Activated gamma-delta T cell treated with anti-CD3 and anti-CD28 coated beads, Interleukin-2, amount 50 U/mL, for 16 hours (primary cell): ENCODE measurements at regions not wholly inside any gene's neighbourhood (a gene's known extent, or its start where the extent isn't known, plus 50 kb on each side); places are given as distances from the start of the nearest gene placed in this dataset.
"Not testable (repeated sequence)": the region's sequence is repeated elsewhere in the genome, so short reads cannot be mapped to it uniquely, and the experiment has no call there.

Source experiments
- DNase-seq: peaks from one replicate; pipeline ENCODE4 v3.0.0-alpha.2; 2020; ENCODE audit warnings: low read depth

- not testable (repeated sequence) for DNase-seq
Measured at GRCh38 chr3:125810010-125810409, 159.0 kb upstream of the ROPN1B start.

DNA sequence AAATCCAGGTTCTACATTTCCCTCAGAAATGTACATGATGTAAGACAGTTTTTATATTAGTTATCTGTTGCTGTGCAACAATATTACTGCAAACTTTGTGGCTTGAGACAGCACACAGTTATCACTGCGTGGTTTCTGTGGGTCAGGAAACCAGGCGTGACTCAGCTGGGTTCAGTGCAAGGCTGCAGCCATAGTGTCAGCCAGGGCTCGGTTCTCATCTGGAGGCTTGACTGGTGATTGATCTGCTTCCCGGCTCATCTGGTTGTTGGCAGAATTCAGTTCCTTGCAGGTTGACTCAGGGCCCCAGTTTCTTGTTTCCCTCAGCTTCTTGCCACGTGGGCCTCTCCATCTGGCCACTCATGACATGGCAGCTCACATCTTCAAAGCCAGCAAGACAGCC is 146.8 kb upstream of the ROPN1B start:
- DNase-seq, result not testable (repeated sequence)

GRCh38 chr3:125831005-125831750 is 137.8 kb upstream of the ROPN1B start:
- DNase-seq, result not testable (repeated sequence)

GRCh38 chr3:125835562-125835961 is 133.4 kb upstream of the ROPN1B start:
- not testable (repeated sequence) for DNase-seq

GRCh38 chr3:125836011-125836551 is 132.9 kb upstream of the ROPN1B start:
- not testable (repeated sequence) for DNase-seq

- not testable (repeated sequence) for DNase-seq
Measured at GRCh38 chr3:125836786-125837185, 132.2 kb upstream of the ROPN1B start.

GRCh38 chr3:125838857-125839256 is 130.1 kb upstream of the ROPN1B start:
- not testable (repeated sequence) for DNase-seq

DNA sequence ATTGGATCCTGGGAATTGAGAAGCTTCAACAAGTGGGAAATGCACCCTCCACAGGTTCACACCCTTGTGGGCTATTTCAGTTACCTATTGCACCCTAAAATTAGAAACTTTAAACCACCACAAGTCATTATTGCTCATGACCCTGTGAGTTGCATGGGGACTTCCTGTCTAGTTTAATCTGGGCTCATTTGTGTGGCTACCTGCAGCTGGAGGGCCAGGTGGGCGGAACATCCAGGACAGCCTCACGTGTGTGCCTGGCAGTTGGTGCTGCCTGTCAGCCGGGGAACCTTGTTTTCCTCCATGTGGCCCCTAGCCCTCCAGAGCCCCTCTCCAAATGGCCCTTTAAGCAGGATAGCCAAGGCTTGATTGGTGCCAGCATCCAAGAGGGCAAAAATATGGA is 128.5 kb upstream of the ROPN1B start:
- not testable (repeated sequence) for DNase-seq

GRCh38 chr3:125847966-125848365 is 121.0 kb upstream of the ROPN1B start:
- DNase-seq, result not testable (repeated sequence)

DNA sequence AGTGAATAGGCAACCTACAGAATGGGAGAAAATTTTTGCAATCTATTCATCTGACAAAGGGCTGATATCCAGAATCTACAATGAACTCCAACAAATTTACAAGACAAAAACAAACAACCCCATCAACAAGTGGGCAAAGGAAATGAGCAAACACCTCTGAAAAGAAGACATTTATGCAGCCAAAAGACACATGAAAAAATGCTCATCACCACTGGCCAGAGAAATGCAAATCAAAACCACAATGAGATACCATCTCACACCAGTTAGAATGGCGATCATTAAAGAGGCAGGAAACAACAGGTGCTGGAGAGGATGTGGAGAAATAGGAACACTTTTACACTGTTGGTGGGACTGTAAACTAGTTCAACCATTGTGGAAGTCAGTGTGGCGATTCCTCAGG is 114.0 kb upstream of the ROPN1B start:
- not testable (repeated sequence) for DNase-seq

- DNase-seq, result not testable (repeated sequence)
Measured at GRCh38 chr3:125860547-125860946, 108.4 kb upstream of the ROPN1B start.

DNA sequence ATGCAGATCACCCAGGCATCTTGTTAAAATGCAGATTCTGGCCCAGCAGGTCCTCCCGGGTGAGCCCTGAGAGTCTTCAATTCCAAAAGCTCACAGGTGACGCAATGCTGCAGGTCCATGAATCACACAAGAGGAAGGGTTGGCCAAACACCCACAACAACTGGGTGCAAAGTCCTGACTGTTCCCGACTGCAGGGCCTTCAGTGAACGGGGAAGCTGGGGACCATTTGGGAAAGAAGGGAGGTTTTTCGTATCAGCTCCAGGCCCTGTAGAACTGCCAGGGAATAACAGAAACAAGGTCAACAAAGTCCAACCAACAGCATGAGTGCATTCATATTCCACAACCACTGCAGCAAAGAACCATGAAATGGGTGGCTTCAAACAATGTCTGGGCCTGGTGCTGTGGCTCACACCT is 106.1 kb upstream of the ROPN1B start:
- not testable (repeated sequence) for DNase-seq

GRCh38 chr3:125864532-125864931 is 104.4 kb upstream of the ROPN1B start:
- not testable (repeated sequence) for DNase-seq

- DNase-seq, result not testable (repeated sequence)
Measured at GRCh38 chr3:125886006-125886405, 83.0 kb upstream of the ROPN1B start.

DNA sequence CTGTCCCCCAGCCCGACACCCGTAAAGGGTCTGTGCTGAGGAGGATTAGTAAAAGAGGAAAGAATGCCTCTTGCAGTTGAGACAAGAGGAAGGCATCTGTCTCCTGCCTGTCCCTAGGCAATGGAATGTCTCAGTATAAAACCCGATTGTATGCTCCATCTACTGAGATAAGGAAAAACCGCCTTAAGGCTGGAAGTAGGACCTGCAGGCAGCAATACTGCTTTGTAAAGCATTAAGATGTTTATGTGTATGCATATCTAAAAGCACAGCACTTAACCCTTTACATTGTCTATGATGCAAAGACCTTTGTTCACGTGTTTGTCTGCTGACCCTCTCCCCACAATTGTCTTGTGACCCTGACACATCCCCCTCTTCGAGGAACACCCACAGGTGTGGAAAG is 69.8 kb upstream of the ROPN1B start:
- not testable (repeated sequence) for DNase-seq

GRCh38 chr3:125901473-125901872 is 67.5 kb upstream of the ROPN1B start:
- DNase-seq, result not testable (repeated sequence)

GRCh38 chr3:125903780-125904455 is 65.1 kb upstream of the ROPN1B start:
- not testable (repeated sequence) for DNase-seq

DNA sequence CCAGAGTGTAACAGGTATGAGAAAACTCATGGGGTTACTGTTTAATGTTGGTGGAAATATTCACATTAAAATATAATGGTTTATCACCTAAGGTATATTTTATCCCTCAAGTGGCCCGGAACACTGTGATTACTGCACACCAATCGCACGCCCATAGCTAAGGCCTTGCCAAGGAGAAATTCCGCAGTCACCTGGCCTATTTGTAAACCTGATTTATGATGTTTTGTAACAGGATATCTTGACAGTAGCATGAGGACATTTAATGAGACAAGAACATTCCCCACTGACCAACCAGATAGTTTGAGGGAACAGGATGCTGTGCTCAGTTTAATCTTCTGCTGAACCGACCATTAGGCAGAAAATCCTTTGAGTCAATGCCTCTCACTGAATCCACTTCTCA is 61.7 kb upstream of the ROPN1B start:
- not testable (repeated sequence) for DNase-seq

- not testable (repeated sequence) for DNase-seq
Measured at GRCh38 chr3:125910851-125911250, 58.1 kb upstream of the ROPN1B start.

DNA sequence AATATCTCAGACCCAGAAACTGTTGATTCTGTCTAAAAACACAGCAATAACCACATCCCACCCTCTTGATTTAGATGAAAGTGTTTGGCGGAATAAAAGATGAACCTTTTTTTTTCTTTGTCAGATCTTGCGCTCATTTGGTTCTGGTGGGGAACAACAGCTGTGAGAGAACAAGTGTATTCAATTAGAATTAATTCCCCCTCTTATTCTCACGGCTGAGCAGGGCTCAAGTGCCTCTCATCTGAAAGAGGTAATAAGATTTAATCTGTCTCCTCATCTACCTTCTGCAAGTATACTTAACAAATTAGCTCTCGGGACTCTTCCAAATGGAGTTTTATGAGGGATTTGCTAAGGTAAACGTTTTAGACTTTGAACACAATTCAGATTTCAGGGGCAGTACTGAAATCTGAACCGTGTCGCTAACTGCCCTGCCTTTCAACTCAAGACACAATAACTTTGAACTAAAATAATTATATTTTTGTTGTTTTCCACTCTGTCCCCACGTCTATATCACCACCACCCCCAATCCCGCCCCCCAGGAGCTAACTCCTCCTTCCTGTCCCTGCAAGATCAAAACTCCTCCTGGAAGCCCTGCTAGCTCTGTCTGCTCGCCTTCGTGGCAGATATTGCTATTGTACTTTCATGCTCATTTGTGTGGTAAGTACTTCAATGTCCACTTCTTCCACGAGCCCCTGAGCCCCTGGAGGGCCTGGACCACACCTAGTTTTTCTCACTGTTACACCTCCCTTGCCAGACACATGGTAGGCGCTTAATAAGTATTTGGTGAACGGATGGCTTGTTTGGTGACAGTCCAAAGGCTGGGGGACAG is 54.2 kb upstream of the ROPN1B start:
- not testable (repeated sequence) for DNase-seq

DNA sequence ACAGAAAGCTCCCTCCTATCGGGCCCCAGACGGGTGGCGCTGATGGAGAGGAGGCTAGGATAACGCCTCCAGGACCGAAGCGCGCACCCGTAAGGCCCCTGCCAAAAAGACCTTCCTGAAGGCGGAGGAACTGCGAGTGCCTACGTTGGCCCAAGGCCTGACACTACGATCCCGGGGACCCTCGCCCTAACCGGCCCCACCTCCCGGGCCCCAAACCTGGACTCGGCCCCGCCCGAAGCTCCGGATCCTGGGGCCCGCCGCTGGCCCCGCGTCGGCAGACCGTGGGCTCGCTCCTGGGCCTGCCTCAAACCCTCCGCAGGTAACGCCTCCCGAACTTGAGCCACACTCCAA is 53.6 kb upstream of the ROPN1B start:
- not testable (repeated sequence) for DNase-seq

DNA sequence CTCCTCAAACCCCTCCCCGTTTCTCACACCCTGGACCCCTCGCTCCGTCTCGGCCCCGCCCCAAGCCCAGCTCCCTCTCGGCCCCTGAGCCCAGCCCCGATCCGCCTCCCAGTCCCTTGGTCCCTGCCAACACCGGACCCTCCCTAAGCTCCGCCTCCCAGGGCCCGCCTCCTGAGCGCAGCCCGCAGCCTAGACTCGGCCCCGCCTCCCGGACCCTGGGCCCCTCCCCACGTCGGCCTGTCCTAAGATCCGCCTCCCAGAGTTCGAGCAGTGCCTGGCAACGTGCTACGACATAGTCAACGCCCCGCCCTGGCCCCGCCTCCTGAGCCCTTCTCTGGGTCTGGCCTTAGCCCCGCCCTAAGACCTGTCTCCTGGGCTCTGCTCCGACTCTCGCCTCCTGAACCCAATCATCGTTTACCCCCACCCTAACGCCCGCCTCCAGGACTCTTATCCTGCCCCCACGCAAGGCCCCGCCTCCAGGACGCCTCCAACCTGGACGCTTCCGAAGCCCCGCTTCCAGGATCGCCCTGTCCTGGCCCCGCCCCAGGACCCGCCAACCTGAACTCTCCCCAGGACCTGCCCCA is 53.1 kb upstream of the ROPN1B start:
- peak; percentile 98 for DNase-seq
